ENCODE measurements at regions not wholly inside any gene's neighbourhood (a gene's known extent, or its start where the extent isn't known, plus 50 kb on each side); places are given as distances from the start of the nearest gene placed in this dataset.

GRCh38 chr12:115075552-115076170, 391.7 kb upstream of the TBX3 start:
- DNase-seq (ENCODE audit: low spot score), result no peak

DNA sequence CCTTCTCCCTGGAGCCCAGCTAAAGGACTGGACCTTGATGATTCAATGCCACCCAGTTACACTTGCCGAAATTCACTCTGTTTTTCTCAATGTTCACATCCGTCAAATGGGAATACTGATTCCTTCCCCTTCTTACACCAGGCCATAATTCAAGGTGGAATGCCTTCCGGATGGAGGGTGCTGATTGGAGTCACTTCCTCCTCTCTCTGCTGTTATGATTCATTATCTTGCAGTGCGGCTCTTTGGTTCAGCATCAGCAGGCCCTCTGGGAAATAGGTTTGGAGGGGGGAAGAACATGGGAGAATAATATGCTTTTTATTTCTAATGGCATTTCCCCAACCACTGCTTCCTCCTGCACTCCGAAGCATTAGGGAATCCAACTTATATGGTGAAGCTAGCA, 390.6 kb upstream of the TBX3 start:
- no peak for DNase-seq (ENCODE audit: low spot score)

DNA sequence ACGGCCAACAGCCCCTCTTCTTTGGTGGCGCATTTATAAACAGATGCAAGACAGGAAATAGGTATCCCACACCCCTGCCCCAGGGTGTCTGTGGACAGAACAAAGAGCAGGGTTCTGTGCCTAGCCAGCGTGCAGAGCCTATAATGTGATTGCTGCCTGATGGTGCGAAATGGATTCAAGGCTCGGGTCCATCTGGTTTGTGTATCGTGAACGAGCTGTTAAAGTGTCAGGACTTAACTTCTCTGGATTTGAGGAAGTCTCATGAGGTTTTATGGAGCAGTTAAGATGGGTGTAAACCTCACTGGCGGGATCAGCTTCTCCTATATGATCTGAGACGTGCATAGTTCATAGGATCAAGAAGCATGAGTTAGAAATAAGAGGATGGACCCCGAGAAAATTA, 388.7 kb upstream of the TBX3 start:
- no peak for DNase-seq (ENCODE audit: low spot score)

GRCh38 chr12:115070313-115070712, 386.3 kb upstream of the TBX3 start:
- no peak for DNase-seq (ENCODE audit: low spot score)

GRCh38 chr12:115064296-115064695, 380.3 kb upstream of the TBX3 start:
- no peak for DNase-seq (ENCODE audit: low spot score)

DNA sequence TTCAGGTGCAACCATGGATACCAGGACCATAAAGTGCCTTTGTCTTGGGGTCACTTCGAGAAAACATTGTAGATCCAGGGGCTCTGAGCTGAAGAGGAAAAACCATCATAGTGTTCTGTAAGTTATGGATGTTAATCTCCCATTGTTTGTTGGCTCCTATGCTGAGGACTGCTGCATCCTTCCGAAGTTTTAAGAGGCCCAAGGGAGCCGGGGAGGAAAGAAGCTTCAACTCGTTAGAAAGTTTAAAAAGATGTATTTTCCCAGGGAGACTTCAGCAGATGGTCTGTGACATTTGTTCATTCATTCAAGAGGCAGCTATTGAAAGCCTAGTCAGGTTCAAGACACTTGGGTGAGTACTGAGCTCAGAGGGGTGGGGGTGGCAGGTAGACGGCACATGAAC, 378.8 kb upstream of the TBX3 start:
- no peak for DNase-seq (ENCODE audit: low spot score)

- DNase-seq (ENCODE audit: low spot score), result no peak
Measured at GRCh38 chr12:115060477-115061168, 376.6 kb upstream of the TBX3 start.

- no peak for DNase-seq (ENCODE audit: low spot score)
Measured at GRCh38 chr12:115057445-115057844, 373.5 kb upstream of the TBX3 start.

DNA sequence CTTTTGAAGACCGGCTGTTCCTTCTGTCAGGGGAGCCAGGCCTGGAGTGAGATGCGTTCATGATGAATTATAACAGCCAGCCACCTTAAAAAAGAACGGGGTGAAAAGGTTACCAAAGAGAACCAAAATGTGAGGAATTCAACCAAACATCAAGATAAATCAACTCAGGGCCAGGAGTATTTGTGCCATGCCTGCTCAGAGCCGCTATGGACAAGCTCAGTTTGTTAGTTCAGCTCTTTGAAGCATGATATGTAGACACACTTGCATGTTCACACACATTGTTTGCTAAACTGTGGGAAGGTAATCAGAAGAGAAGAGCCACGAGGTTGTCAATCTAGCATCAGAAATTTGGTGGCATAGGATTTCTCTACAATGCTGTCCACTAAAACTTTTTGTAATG, 367.4 kb upstream of the TBX3 start:
- DNase-seq (ENCODE audit: low spot score), result no peak

- DNase-seq (ENCODE audit: low spot score), result no peak
Measured at GRCh38 chr12:115049614-115050013, 365.6 kb upstream of the TBX3 start.

DNA sequence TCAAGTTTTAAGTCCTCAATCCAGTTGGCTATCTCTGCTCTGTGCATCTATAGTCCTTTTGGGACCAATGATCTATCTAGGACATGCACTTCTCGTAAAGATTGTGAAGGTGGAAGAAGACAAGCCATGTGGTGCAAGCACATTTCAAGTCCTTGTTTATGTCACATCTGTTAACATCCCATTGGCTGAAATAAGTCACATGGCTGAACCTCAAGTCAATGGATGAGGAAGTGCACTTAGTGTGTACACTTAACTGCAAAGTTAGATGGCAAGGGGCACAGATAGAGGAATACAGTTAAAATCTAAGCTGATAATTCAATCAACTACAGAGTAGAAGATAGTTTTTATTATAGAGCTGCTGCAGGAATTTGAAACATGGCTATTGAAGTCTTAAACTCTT, 362.8 kb upstream of the TBX3 start:
- no peak for DNase-seq (ENCODE audit: low spot score)

DNA sequence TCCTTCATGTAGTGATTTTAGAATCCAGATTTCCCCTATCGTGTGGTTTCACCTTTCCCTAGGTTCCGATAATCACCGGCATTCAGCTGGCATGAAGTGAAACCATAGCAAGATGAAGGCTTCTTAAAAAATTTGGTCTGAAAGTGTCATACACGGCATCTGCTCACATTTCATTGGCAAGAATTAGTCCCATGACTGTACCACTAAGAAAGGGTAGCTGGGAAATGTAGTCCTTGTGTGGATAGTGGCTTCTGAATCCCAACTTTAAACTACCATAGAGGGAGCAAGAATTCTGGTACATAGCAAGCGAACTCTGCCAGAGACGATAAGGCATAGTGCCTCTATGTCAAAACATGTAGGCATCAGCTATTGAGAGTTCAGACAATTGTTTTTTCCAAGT, 360.1 kb upstream of the TBX3 start:
- DNase-seq (ENCODE audit: low spot score), result no peak

DNA sequence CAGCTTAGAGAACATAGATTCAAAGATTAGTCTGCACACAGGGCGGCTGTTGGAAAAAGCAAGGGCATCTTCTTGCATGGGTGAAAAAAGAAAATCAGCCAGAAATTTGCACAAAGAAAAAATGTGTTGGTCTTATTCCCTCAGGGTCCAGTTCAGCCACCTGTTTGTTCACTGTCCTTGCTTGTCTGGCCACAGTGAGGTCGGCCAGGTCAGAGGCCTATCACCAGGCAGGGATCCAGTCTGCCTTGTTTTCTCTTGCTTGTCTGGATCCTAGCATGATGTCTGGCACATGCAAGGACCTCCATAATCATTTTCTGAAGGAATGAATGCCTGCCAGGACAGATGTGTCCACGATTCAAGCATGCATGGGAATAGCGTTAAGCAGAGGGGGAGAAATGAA, 359.1 kb upstream of the TBX3 start:
- no peak for DNase-seq (ENCODE audit: low spot score)

GRCh38 chr12:115042341-115042740, 358.4 kb upstream of the TBX3 start:
- no peak for DNase-seq (ENCODE audit: low spot score)

DNA sequence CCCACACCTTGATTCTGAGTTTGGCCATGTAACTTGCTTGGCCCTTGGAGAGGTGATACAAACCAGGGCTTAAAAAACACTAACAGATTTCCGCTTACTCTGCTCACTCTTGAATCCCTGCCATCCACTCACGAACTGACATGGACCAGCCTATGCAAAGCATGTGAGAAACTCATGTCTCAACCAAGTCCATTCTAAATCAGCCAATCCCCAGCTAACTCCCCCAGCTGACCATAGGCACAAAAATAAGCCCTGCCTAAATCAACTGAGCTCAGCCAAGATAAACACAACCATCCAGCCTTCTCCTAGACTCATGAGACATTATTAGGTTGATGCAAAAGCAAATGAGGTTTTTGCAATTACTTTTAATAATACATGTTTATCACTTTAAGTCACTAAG, 353.9 kb upstream of the TBX3 start:
- DNase-seq (ENCODE audit: low spot score), result no peak

GRCh38 chr12:115035535-115036107, 351.6 kb upstream of the TBX3 start:
- no peak for DNase-seq (ENCODE audit: low spot score)

DNA sequence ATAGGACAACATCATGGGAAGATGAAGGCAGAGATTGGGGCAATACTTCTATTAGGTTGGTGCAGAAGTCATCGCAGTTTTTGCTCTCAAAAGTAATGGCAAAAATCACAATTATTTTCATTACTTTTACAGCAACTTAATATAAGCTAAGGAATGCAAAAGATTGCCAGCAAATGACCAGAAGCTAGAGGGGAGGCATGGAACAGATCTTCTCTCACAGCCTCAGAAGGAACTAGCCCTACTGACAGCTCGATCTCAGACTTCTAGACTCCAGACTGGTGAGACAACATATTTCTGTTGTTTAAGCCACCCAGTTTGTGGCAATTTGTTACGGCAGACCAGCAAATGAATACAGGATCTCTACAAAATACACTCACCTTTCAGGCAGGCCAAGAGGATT, 348.5 kb upstream of the TBX3 start:
- DNase-seq (ENCODE audit: low spot score), result no peak

DNA sequence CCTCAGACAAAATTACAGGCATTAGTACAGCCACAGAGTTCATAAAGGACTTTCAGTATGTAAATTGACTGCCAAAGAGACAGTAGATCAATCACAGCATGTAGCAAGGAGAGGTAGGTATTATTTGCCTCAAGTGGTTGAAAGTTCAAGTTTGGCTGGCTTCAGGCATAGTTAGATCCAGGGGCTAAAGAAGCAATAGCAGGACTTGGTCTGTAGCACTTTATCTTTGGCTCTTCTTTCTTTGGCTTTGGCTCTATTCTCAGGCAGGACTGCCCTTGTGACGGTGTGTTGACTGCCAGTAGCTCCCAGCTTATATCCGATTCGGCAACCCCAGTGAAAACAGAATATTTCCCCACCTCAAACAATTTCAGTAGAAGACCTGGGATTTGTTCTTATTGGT, 346.0 kb upstream of the TBX3 start:
- DNase-seq (ENCODE audit: low spot score), result no peak

DNA sequence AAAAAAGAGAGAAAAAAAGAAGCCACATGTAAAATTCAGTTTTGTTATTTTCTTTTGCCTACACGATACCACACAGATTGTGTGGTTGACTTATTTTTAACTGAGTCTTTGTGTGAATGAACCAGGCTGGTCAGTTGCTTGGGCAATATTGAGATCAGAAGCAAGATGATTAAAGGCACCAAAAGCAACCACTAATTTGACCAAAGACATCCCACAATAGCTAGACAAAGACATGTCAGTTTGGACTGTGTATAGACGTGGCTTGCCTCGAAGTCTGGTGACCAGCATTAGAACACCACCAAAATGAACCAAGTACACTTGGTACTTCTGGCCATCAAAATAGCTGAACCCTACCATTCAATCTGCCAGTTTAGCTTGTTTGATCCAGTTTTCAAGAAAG, 340.6 kb upstream of the TBX3 start:
- DNase-seq (ENCODE audit: low spot score), result no peak

DNA sequence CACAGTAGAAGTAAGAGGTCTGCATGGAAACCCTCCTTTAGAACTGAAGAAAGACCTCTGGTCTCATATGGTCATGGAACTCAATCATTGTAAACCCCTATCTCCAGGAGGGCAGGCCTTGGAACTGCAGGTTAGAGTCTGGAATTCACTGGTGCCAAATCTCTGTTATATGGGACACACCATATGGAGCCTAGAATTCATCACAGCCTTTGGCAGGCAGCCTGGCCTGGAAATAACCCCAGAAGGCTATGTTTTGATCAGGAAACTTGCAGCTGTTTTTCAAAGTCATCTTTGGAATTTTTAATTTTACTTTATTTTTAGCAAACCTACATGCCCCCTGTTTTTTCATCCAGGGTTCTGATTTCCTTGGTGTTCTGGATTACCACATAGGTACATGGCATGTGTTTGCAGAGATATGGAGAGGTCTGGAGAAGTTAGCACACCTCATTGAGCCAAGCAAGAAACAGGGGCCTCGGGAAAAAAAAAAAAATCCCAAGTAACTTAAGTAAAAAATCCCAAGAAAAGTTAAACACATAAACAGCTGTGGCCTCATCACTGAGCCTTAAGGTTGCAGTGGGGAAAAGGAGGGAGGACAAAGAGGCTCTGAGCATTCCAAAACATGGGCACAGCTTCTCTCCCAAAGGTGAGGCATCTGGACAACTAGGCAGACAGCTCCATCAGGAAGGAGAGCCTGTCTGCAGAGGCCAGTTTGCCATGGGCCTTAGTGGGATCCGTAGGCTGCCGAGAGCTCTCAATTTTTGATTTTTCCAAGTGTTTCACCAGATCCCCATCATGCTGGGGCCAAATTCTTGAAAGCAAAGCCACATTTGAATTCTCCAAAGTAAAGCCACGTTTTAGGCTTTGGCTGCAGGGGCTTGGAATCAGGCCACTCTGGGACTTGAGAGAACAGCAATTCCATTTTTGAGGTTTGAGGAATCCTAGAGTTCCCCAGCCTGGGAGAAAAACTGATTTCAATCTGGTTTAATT, 339.6 kb upstream of the TBX3 start:
- no peak for DNase-seq (ENCODE audit: low spot score)

GRCh38 chr12:115020091-115020490, 336.1 kb upstream of the TBX3 start:
- DNase-seq (ENCODE audit: low spot score), result no peak

DNA sequence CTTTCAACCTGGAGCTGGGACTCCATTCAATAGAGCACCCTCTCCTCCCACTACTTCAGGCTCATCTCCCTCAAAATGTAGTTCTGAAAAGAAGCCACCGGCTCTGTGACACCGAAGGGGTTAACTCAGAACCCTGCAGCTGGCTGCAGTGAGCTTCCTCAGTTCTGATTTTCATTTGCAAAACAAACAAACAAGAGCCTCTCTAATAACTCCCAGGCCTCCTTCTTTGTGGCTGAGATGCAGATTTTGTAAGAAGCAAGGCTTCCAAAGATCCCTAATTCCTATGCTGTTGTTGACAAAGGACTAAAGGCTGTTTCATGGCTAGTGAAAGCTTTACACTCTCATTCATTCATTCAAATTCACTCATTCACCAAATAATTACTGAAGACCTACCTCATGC, 333.4 kb upstream of the TBX3 start:
- DNase-seq (ENCODE audit: low spot score), result no peak
